Stimulated activated CD8-positive, alpha-beta memory T cell treated with anti-CD3 and anti-CD28 coated beads, Interleukin-7, amount 100 ng/mL, for 48 hours (primary cell): ENCODE measurements at regions not wholly inside any gene's neighbourhood (a gene's known extent, or its start where the extent isn't known, plus 50 kb on each side); places are given as distances from the start of the nearest gene placed in this dataset.
"Not testable (repeated sequence)": the region's sequence is repeated elsewhere in the genome, so short reads cannot be mapped to it uniquely, and the experiment has no call there.

Experiments used
- DNase-seq, 2 donors: peaks; one replicate each; pipeline ENCODE4 v3.0.0-alpha.2; 2020; ENCODE audit warnings: low read depth in 1 of 2; ENCODE audit errors: extremely low read depth in 1 of 2

DNA sequence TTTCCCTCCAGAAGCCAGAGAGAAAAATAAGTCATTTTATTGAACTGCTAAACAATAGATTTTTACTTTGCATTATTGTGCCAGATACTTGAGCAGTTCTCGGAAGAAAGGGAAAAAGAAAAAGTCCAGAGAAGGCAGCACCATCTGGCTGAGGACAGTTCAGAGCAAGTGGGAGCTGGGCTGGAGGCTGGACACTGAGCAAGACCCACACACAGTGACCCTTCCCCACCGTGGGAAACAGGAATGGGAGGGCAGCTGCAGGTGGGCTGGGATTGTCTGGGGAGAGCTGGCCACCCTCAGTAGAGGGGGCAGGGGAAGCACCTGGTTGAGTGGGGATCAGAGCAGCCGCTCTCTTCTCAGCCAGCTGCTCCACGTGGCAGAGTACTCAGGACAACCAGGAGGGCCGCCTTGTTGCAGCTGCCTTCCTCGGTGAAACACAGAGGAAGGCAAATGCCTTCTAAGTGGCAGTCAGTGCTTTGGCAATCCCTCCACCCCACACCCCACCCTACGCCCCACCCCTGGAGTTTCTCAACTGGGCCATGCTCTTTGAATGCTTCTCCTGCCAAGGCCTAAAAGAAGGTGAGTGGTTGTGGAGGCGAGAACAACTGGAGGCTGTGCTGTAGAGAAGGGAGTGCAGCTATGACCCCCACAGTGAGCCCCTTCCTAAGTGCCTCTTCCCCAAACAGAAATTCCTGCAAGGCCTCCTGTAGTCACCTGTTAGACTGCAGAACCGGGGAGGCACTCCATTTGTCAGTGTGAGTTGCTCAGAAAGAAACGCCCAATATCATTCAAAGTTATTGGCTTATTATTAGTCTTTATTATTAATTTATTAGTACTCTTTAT is 179.3 kb downstream of the ZIC5 start:
- no peak for DNase-seq

DNA sequence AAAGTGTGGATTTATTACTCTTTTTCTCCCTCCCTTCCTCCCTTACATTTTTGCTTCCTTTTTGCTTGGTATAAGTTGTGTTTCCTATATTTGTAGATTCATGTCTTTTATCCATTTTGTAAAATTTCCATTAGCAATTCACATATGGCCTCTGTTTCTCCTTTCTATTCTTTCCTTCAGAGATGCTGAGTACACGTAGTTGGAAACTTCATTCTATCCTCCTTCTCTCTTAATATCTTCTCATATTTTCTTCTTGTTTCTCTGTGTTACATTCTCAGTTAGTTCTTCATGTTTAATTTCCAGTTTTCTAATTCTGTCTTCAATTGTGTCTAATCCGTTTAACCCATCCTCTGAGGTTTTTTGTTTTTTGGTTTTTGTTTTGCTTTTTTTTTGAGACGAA is 188.9 kb downstream of the ZIC5 start:
- DNase-seq = no peak

DNA sequence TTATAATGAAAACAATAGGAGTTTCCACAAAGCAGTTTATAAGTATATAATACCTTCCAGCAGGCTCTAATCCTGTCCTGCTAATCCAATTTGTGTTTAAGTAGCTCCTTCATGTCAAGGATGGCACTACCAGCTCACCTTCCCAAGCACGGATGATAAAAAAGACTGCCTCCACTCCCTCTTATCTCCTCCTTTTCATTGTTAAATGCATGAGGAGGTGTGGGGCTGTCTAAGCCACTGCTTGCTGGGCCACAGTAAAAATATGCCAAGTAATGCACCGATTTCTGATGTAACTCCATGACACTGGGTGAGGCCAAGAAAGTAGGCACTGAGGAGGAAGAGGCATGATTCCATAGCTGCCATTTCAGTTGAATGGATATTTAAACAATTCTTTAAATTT is 193.1 kb downstream of the ZIC5 start:
- no peak for DNase-seq

DNA sequence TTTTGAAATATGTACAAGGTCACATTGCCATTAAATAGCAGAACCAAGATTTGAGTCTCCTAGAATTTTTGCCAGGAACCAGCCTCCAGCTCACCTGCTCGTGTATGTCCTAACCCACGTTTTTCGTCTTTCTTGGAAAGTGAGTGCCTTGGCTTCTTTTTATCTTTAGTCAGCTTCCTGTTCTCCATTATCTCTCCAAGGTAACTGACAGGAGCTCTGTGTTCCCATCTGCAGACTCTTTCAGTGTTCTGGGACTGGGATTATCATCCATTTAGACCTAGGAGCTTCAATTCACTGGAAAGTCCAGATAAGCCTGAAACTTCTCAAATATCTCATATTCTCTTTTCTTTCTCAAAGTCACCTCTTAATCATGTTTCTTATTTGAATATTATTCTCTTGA is 193.7 kb downstream of the ZIC5 start:
- DNase-seq = no peak

DNA sequence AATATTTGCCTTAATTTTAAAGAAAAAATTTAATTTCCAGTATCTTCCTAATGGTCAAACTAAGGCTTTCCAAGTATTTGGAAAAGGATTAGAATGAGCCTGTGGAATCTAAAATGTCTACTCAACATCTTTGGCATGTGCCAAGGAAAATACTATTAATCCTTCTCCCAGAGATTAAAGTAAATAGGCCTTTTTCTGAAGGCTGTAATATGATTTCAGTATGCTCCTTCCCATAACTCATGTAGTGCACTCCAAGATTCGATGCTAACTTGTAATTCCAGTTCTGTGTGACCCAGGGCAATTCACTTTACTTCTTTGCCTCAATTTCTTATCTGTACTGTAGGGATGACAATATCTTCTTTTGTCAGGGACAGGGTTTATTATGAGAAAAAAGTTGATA is 196.9 kb downstream of the ZIC5 start:
- no peak for DNase-seq

DNA sequence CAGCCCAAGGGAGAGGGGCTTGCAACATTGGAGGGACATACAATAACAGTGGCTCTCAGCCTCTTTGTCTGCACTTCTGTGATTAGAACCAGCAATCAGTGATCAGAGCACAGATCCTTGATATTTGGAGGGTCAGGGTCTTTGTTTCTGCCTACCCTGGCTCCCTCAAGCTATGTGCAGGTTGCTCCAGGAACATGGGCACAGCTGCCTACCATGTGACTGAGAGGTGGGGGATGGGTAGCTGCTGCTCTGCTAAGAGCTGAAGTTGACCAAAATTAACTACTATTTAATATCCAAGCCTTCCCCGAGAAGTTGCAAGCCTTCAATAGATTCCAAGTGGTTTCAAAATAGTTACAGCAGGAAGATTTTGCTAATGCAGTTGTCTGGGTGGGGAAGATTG is 202.6 kb downstream of the ZIC5 start:
- no peak for DNase-seq

DNA sequence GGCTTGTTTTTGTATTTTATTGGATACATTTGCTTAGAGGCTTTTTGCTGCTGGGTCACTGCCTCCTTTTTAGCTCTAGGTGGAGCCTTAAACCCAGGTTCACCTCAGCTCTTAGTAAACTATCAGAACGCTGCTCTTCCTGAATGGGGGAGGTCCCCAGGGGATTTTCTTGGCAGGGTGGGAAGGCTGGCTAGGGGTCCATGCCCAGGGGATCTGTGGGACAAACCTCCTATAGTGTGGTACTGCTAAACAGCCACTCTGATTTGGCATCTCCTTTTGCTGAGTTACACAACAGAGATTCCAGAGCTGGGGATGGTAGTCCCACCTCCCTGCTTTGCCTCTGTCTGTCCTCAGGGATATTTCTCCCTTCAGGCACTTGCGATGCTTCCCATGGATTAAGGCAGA is 204.9 kb downstream of the ZIC5 start:
- no peak for DNase-seq

DNA sequence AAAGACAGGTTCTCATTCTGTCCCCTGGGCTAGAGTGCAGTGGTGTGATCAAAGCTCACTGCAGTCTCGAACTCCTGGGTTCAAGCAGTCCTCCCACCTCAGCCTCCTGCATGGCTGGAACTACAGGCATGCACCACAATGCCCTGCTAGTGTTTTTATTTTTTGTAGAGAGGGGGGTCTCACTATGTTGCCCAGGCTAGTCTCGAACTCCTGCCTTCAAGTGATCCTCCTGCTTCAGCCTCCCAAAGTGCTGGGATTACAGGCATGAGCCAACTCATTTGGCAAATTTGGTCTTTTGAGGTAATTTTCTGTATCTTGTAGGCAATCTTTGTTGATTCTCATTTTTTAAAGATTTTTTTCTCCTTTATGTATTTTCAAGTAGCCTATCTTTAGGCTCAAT is 205.7 kb downstream of the ZIC5 start:
- no peak for DNase-seq

DNA sequence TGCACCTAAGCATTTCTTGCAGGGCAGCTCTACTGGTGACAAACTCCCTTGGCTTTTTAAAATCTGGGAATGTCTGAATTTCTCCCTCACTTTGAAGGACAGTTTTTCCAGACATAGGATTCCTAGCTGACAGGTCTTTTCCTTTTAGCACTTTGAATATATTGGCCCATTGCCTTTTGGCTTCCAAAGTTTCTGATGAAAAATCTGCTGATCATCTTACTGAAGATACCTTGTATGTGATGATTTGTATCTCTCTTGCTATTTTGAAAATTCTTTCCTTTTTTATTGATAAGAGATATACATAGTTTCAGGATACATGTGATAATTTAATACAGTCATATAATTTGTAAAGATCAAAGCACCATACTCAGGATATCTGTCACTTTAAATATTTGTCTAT is 211.1 kb downstream of the ZIC5 start:
- no peak for DNase-seq

DNA sequence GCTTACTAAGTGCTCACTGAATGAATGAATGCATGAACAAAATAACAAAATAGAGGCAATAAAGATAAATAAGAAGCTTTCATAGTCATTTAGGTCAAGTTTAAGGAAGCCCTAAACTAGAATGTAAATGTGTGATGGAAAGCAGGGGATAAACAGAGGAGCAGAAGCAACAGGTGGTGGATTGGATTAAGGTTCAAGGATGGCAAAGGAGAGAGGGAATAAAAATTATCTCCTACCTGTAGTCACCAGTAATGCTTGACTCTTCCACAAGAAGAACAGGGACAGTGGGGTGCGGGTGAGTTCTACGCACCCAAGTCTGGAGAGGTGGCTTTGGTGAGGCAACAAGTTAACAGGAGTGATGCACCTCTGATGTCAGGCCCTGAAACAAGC is 212.4 kb downstream of the ZIC5 start:
- no peak for DNase-seq

DNA sequence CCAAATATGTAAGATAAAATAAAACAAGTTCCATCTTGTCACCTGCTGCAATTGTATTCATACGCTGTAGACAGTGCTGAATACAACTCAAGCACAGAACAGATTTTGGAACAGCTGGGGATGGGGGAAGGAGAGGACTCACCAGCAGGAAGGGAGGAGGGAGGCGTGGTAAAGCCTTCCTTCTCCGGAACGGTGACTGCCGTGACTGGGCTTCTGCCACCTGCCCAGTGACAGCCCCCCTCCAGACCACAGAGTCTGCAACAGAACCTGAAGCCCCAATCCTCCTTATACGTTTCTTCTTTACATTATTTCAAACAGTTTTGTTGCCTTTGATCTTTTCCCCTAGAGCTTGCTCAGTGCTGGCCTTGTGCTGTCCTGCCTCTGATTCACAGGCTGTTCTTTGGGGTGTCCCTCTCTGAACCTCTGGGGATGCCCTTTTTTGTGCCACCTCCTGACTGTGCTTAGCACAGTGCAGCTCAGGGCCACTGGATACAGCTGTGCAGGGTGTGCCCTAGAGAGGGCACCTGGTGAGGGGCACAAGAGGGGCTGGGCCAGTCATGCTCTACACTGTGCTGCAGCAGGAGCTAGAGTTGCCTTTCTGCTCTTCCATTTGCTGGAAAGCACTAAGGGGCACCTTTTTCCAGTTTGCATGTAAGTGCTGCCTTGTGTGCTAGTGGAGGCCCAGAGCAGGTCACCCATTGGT is 213.0 kb downstream of the ZIC5 start:
- DNase-seq = no peak

DNA sequence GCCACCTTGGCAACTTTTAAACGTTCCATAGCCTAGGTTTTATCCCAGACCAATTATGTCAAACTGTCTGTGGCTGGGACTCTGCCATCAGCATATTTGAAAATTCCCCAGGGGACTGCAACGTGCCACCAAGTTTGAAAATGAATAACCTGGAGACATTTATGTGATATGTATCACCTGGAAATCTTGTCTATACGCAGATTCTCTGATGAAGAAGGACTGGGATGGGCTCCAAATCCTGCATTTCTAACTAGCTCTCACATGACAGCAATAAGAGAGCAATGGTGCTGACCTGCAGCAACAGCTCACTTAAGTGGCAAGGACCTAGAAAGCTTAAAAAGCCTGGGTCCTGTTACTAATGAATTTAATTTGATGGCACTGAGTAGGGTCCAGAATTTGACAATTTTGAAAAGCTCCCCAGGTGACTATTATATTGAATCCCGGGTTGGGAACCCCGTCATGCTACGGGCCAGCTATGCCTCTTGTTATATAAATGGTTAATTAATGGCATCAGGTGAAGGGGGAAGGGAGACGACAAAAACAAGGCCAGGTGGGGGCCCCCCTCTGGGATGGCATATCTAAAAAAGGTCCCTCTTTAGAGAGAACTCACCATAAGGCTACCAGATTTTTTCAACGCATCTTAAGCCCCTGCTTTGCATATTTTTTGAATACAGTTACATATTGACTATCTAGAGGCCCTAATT is 213.7 kb downstream of the ZIC5 start:
- no peak for DNase-seq

DNA sequence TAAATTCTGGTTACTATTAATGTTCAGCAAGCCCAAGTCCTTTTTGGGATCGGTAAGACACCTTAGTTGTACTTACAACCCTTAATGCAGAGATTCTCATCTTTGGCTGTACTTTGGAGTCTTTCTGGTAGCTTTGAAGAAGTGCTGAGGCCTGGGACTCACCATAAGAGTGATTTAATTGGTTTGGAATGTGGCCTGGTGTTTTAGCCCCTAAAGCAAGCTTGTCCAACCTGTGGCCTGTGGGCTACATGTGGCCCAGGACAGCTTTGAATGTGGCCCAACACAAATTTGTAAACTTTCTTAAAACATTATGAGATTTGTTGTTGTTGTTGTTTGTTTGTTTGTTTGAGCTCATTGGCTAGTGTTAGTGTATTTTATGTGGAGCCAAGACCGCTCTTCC is 215.3 kb downstream of the ZIC5 start:
- DNase-seq = no peak

DNA sequence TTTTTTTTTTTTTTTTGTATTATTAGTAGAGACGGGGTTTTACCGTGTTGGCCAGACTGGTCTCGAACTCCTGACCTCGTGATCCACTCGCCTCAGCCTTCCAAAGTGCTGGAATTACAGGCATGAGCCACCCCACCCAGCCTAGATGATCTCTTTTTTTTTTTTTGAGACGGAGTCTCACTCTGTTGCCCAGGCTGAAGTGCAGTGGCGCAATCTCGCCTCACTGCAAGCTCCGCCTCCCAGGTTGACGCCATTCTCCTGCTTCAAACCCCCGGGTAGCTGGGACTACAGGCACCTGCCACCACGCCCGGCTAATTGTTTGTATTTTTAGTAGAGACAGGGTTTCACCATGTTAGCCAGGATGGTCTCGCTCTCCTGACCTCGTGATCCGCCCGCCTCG is 216.8 kb downstream of the ZIC5 start:
- DNase-seq = not testable (repeated sequence)

DNA sequence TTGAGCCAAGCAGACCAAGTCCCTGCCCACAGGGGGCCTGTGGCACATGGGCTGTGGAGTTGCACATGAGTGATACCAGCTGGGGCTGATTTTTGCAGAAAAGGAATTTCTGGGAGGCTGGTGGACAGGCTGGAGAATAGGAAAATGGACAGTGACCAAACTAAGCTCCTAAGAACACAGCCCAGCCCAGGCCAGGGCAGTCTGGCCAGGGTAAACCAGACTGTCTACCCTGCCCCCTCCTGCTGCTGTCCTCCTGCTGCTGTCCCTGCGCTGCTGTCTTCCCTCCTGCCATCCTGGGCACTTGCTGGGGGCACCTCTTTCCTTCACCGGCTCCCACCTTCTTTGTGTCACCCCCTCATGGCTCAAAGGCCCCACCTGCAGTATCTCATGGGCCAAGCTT is 219.2 kb downstream of the ZIC5 start:
- no peak for DNase-seq

DNA sequence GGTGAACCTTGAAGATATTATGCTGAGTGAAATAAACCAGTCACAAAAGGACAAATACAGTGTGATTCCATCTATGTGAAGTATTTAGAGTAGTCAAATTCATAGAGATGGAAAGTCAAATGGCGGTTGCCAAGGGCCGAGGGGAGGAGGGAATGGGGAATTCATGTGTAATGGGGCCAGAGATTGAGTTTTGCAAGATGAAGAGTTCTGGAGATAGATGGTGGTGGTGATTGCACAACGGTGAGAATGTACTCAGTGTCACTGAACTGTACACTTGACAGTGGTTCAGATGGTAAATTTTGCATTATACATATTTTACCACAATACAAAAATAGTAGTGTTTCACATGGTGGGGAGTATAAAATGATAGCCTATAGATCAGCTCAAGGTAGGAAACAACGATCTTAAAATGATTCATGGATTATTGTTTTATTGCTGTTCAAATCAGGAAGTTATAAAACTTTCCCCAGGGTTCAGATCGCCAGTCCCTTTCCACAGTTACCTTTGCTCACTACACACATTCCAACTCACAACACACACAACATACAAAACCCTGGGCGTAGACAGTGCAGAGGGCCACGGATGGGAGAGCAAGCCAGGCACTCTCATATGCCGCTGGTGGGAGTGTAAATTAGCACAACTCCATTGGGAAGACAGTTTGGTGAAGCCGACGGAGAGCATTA is 219.9 kb downstream of the ZIC5 start:
- no peak for DNase-seq

DNA sequence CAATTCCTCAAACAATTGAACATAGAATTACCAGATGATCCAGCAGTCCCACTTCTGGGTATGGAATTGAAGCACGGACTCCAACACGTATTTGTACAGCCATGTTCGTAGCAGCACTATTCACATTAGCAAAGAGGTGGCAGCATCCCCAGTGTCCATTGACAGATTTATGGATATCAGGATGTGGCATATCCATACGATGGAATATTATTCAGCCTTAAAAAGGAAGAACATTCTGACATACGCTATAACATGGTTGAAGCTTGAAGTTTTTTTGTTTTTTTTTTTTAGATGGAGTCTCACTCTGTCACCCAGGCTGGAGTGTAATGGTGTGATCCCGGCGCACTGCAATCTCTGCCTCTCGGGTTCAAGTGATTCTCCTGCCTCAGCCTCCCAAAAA is 220.6 kb downstream of the ZIC5 start:
- no peak for DNase-seq

DNA sequence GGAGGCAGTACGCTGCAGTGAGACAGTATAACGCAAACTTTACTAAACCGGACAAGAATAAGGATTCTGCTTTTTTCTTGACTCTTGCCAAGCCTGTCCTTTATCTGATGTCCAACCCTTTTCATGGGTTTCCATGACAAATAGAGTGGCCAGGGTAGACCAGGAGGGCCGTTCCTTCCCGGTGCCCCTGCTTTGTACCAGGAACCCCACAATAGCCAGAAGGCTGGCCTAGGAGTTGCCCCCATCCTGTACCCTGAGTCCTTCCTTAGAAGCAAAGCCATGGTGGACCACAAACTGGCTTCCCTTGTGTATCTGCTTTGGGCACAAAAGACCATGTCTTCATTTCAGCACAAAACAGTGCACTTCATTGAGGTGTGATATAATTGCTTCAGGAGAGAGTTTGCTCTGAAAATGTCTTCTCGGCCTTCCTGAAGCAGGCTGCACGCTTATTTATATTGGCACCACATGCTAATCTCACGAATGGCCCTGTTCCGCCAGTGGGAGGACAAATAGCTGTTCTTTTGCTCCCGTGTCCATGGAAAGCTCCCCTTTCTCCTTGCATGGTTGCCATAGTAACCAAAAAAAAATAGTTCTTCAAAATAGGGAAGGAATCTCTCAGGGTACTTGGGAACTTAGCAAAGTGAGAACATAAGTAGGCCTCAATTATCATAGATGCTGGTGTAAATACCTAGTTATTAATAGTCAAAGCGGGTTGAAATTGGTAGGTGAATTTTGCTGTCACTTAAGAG is 222.1 kb downstream of the ZIC5 start:
- DNase-seq = no peak

DNA sequence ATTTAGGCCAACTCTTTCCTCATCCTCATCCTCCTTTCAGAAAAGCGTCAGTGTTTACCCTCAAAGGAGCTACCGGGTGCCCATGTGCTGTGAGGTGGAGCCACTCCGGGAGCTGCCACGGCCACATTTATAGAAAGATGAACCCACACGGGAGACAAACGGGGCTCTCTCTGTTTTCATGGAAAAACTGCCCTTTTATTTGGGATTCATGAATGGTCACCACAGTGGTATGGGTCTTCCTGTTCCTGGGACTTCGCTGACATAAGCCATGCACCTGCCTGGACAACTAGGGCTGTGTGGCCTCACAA is 224.2 kb downstream of the ZIC5 start:
- no peak for DNase-seq

DNA sequence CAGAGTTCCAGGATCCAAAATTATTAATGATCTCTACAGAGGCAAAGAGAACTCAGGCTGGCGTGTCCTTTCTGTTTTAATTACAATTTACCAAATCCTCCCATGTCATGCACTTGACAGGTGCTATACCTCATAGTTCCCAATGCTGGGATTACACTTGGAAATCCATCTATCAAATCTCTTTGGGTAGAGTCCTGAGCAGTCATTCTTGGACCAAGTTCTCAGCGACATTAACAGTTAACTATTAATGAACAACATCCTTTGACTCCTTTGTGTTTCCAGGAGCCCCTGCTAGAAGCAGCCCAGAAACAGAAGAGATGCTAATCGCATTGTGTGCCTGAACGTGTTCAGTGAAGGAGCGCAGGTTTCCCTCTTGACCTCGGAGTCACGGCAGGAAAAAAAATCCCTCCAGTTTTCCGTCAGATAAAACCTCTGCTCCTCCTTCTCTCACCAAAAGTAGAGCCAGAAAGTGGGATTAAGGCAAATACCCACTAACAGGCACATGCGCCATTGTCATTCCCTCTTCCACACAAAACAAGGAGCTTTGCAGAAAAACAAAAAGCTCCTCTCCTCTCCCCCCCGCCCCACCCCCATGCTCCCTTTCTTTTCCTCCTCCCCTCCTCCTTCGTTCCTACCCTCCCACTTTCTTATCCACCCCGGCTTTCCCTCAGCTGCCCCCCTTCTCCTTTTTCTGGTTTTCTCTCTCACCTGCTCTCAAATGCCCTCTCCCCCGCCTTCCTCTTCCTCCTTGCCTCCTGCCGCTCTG is 224.7 kb downstream of the ZIC5 start:
- DNase-seq = no peak
